Right atrium auricular region (tissue), 2 donors: ENCODE measurements at regions not wholly inside any gene's neighbourhood (a gene's known extent, or its start where the extent isn't known, plus 50 kb on each side); places are given as distances from the start of the nearest gene placed in this dataset.
"Not testable (repeated sequence)": the region's sequence is repeated elsewhere in the genome, so short reads cannot be mapped to it uniquely, and the experiment has no call there.

Experiments
- DNase-seq: peaks from one replicate; pipeline ENCODE4 v3.0.0-alpha.2; 2019; ENCODE audit warnings: low spot score
- H3K27ac ChIP-seq, 2 donors: fragments of 200-600 bp; sonication (generic); 1 replicate in 1 of 2; 2 replicates in 1 of 2; pipeline ENCODE4 v1.5.1; 2016 to 2019
- H3K27me3 ChIP-seq, 2 donors: fragments of 200-600 bp; sonication (generic); one replicate each; pipeline versions ENCODE4 v1.5.1 to v1.6.0; 2017 to 2019
- H3K36me3 ChIP-seq: fragments of 200-600 bp; sonication (generic); one replicate; pipeline ENCODE4 v1.5.1; 2016
- H3K4me1 ChIP-seq, 2 donors: fragments of 200-600 bp; sonication (generic); one replicate each; pipeline versions ENCODE4 v1.5.1 to v1.6.0; 2017 to 2019
- H3K4me3 ChIP-seq, 2 donors: fragments of 200-600 bp; sonication (generic); 1 replicate in 1 of 2; 2 replicates in 1 of 2; pipeline ENCODE4 v1.5.1; 2017 to 2019; ENCODE audit warnings: mild to moderate bottlenecking in 1 of 2, moderate library complexity in 1 of 2
- H3K9me3 ChIP-seq, 2 donors: fragments of 200-600 bp; sonication (generic); one replicate each; pipeline ENCODE4 v1.5.1; 2019
- TF ChIP-seq, protein P1 (sequence below), 2 donors: fragments of 200-600 bp; sonication (generic); IDR thresholded peaks; one replicate each; pipeline ENCODE4 v1.5.1; 2019; ENCODE audit warnings: antibody characterized with exemption in 2 of 2

DNA sequence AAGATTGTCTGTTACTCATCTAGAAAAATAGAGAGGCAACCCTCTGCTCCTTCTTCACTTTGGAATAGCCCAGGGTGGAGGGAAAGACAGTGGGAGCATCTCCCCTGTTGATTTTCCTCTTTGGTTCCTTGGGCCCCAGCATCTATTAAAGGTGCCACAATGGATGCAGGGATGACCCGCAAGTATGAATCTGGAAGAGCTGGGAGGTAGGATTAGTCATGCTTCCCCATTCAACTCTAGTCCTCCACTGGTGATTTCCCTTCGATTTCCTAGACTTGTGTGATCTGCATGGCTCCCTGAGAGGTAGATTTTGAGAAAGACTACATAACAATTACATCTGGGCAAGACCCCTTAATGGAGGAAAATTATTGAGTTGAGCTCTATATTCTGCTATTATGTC is 127.8 kb downstream of the MAGEE1 start:
- Histone ChIP-seq H3K27ac (no peak overlapping the region), H3K4me1 (no peaks in the 10 kb centered on the region), H3K27me3 (no peaks in the 10 kb centered on the region), H3K4me3 (no peak overlapping the region), H3K9me3 (peaks cover 11 to 54% of the 10 kb centered on the region in 2 donors), H3K36me3 (no peaks in the 10 kb centered on the region)
- TF ChIP-seq, protein P1, sequence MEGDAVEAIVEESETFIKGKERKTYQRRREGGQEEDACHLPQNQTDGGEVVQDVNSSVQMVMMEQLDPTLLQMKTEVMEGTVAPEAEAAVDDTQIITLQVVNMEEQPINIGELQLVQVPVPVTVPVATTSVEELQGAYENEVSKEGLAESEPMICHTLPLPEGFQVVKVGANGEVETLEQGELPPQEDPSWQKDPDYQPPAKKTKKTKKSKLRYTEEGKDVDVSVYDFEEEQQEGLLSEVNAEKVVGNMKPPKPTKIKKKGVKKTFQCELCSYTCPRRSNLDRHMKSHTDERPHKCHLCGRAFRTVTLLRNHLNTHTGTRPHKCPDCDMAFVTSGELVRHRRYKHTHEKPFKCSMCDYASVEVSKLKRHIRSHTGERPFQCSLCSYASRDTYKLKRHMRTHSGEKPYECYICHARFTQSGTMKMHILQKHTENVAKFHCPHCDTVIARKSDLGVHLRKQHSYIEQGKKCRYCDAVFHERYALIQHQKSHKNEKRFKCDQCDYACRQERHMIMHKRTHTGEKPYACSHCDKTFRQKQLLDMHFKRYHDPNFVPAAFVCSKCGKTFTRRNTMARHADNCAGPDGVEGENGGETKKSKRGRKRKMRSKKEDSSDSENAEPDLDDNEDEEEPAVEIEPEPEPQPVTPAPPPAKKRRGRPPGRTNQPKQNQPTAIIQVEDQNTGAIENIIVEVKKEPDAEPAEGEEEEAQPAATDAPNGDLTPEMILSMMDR (IDR thresholded peaks at IDR 0.05): no peak
- DNase-seq: no peak

DNA sequence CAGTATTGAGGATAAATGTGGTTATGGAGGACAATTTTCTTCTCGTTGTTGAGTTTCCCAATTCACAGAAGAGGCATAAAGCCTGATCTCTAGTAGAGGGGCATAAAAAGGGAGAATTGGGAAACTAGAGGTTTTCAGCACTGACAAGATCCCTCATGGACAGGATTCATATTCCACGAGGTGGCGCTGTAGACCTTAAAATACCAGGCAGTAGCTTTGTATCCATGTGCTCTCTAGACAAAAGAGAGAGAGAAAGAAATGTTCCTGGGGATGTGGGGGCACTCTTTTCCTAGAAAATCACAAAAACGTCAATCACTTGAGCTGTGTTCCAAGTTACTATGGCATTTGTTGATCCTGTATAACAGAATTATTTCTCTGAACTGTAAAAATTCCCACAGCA is 128.3 kb downstream of the MAGEE1 start:
- Histone ChIP-seq H3K27me3 (no peaks in the 10 kb centered on the region), H3K27ac (no peak overlapping the region), H3K4me1 (no peaks in the 10 kb centered on the region), H3K9me3 (peaks cover 11 to 57% of the 10 kb centered on the region in 2 donors), H3K36me3 (no peaks in the 10 kb centered on the region), H3K4me3 (no peak overlapping the region)
- TF ChIP-seq, protein P1 (IDR thresholded peaks at IDR 0.05): no peak
- DNase-seq: no peak

DNA sequence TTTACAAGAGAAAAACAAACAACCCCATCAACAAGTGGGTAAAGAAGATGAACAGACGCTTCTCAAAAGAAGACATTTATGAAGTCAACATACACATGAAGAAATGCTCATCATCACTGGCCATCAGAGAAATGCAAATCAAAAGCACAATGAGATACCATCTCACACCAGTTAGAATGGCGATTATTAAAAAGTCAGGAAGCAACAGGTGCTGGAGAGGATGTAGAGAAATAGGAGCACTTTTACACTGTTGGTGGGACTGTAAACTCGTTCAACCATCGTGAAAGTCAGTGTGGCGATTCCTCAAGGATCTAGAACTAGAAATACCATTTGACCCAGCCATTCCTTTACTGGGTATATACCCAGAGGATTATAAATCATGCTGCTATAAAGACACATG is 137.3 kb downstream of the MAGEE1 start:
- not testable (repeated sequence) for H3K36me3 ChIP-seq, H3K4me3 ChIP-seq, H3K27ac ChIP-seq, H3K4me1 ChIP-seq, H3K27me3 ChIP-seq, DNase-seq
- peaks cover 0 to 35% of the 10 kb centered on the region in 2 donors for H3K9me3 ChIP-seq

DNA sequence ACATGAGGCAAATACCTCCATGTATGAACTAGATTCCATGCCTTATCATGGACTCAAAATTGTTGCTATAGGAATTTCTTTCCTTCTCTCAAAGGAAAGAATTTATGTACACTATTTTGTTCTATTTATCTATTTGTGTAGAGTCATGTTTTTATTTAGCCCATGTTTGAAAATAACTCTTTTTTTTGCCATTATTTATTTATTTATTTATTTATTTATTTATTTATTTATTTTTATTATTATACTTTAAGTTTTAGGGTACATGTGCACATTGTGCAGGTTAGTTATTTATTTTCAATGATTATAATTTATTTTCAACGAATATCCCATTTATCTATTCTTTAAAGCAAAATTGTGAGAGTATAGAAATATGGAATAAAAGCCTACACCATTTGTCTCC is 177.9 kb downstream of the MAGEE1 start:
- Histone ChIP-seq H3K27me3 (no peaks in the 10 kb centered on the region), H3K36me3 (no peaks in the 10 kb centered on the region), H3K27ac (no peak overlapping the region), H3K9me3 (no peaks in the 10 kb centered on the region), H3K4me1 (no peaks in the 10 kb centered on the region), H3K4me3 (no peak overlapping the region)
- TF ChIP-seq, protein P1 (IDR thresholded peaks at IDR 0.05): no peak
- no peak for DNase-seq

DNA sequence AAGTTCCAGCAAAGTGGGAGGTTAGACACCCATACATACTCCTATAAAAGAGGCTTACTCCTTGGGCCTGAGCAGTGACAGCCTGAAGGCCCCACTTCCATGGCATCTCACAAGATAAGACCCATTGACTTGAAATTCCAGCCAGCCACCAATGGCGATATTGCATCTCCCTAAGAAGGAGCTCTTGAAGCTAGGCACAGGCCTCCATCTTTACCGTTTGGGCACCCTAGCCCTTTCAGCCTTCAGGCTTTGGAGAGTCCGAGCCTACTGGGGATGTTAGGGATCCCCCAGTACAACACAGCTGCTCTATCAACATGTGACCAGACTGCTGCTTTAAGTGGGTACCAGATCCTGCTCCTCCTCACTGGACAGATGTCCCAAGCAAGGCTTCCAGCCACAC is 189.5 kb downstream of the MAGEE1 start:
- no peak for DNase-seq

DNA sequence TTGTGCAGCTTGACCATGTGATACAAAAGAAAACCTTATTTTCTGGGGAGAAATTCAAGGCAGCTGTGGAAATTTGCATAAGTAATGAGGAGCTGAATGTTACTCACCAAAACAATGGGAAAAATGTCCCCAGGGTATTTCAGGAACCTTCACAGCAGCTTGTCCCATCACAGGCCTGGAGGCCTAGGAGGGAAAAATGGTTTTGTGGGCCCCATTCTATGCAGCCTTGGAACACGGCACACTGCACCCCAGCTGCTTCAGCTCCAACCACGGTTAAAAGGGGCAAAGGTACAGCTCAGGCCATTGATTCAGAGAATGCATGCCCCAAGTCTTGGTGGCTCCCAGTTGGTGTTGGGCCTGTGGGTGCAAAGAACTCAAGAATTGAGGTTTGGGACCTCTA is 216.1 kb downstream of the MAGEE1 start:
- DNase-seq: no peak
- TF ChIP-seq, protein P1 (IDR thresholded peaks at IDR 0.05): no peak
- no peaks in the 10 kb centered on the region for H3K27me3 ChIP-seq
- H3K4me3 ChIP-seq: no peak overlapping the region
- H3K36me3 ChIP-seq: no peaks in the 10 kb centered on the region
- no peaks in the 10 kb centered on the region for H3K4me1 ChIP-seq
- H3K9me3 ChIP-seq: peaks cover 0 to 10% of the 10 kb centered on the region in 2 donors
- H3K27ac ChIP-seq: no peak overlapping the region

More for the DNA sequence above, 189.5 kb downstream of the MAGEE1 start:
- H3K4me3 ChIP-seq: no peak overlapping the region
- no peaks in the 10 kb centered on the region for H3K27me3 ChIP-seq
- H3K27ac ChIP-seq: no peak overlapping the region
- TF ChIP-seq, protein P1 (IDR thresholded peaks at IDR 0.05): no peak
- no peaks in the 10 kb centered on the region for H3K36me3 ChIP-seq
- peaks cover 0 to 33% of the 10 kb centered on the region in 2 donors for H3K9me3 ChIP-seq
- H3K4me1 ChIP-seq: no peaks in the 10 kb centered on the region

DNA sequence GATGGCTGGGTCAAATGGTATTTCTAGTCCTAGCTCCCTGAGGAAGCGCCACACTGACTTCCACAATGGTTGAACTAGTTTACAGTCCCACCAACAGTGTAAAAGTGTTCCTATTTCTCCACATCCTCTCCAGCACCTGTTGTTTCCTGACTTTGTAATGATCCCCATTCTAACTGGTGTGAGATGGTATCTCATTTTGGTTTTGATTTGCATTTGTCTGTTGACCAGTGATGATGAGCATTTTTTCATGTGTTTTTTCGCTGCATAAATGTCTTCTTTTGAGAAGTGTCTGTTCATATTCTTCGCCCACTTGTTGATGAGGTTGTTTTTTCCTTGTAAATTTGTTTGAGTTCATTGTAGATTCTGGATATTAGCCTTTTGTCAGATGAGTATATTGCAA is 223.9 kb downstream of the MAGEE1 start:
- not testable (repeated sequence) for H3K9me3 ChIP-seq, H3K27me3 ChIP-seq, H3K4me1 ChIP-seq, H3K27ac ChIP-seq, DNase-seq, H3K4me3 ChIP-seq, H3K36me3 ChIP-seq
